ENCODE measurements at regions not wholly inside any gene's neighbourhood (a gene's known extent, or its start where the extent isn't known, plus 50 kb on each side); places are given as distances from the start of the nearest gene placed in this dataset.

- H3K4me3 ChIP-seq (ENCODE audit: low read depth, low read length) = no peak overlapping the region
- in situ Hi-C loops (cut with HindIII; ENCODE audit: low sequenced_read_pairs) = no loop called here
- no peak for DNase-seq (ENCODE audit: low read depth)
- TF ChIP-seq CTCF (IDR thresholded peaks at IDR 0.05; ENCODE audit: low read depth, low read length, missing control alignments) = no peak
Measured at GRCh38 chrX:125103693-125104092, 216.0 kb upstream of the TEX13C start.

GRCh38 chrX:125108921-125109320 lies 210.8 kb upstream of the TEX13C start:
- H3K4me3 ChIP-seq (ENCODE audit: low read depth, low read length) = no peak overlapping the region
- in situ Hi-C loops (cut with HindIII; ENCODE audit: low sequenced_read_pairs) = no loop called here
- TF ChIP-seq CTCF (IDR thresholded peaks at IDR 0.05; ENCODE audit: low read depth, low read length, missing control alignments) = no peak
- no peak for DNase-seq (ENCODE audit: low read depth)

GRCh38 chrX:125131164-125131563 lies 188.5 kb upstream of the TEX13C start:
- DNase-seq (ENCODE audit: low read depth) = no peak
- no peak for TF ChIP-seq CTCF (IDR thresholded peaks at IDR 0.05; ENCODE audit: low read depth, low read length, missing control alignments)
- in situ Hi-C loops (cut with HindIII; ENCODE audit: low sequenced_read_pairs) = no loop called here
- H3K4me3 ChIP-seq (ENCODE audit: low read depth, low read length) = no peak overlapping the region

GRCh38 chrX:125132274-125132673 lies 187.4 kb upstream of the TEX13C start:
- peak; percentile 39 for TF ChIP-seq CTCF (IDR thresholded peaks at IDR 0.05; ENCODE audit: low read depth, low read length, missing control alignments)
- in situ Hi-C loops (cut with HindIII; ENCODE audit: low sequenced_read_pairs) = no loop called here
- no peak for DNase-seq (ENCODE audit: low read depth)
- H3K4me3 ChIP-seq (ENCODE audit: low read depth, low read length) = no peak overlapping the region

GRCh38 chrX:125137521-125137920 lies 182.2 kb upstream of the TEX13C start:
- TF ChIP-seq CTCF (IDR thresholded peaks at IDR 0.05; ENCODE audit: low read depth, low read length, missing control alignments) = no peak
- DNase-seq (ENCODE audit: low read depth) = no peak
- no peak overlapping the region for H3K4me3 ChIP-seq (ENCODE audit: low read depth, low read length)
- in situ Hi-C loops (cut with HindIII; ENCODE audit: low sequenced_read_pairs) = no loop called here

- in situ Hi-C loops (cut with HindIII; ENCODE audit: low sequenced_read_pairs) = no loop called here
- TF ChIP-seq CTCF (IDR thresholded peaks at IDR 0.05; ENCODE audit: low read depth, low read length, missing control alignments) = no peak
- no peak overlapping the region for H3K4me3 ChIP-seq (ENCODE audit: low read depth, low read length)
- DNase-seq (ENCODE audit: low read depth) = no peak
Measured at GRCh38 chrX:125150231-125150630, 169.4 kb upstream of the TEX13C start.

GRCh38 chrX:125151146-125151545 lies 168.5 kb upstream of the TEX13C start:
- no peak for DNase-seq (ENCODE audit: low read depth)
- no peak overlapping the region for H3K4me3 ChIP-seq (ENCODE audit: low read depth, low read length)
- no peak for TF ChIP-seq CTCF (IDR thresholded peaks at IDR 0.05; ENCODE audit: low read depth, low read length, missing control alignments)
- in situ Hi-C loops (cut with HindIII; ENCODE audit: low sequenced_read_pairs) = no loop called here

Measured in astrocyte of the cerebellum (primary cell).